SIG-M5 treated with dmso at 0.1 percent for 504 hours (cell line): ENCODE measurements at regions not wholly inside any gene's neighbourhood (a gene's known extent, or its start where the extent isn't known, plus 50 kb on each side); places are given as distances from the start of the nearest gene placed in this dataset.

ENCODE experiments used
- DNase-seq: peaks from one replicate; lab custom pipeline; 2025; ENCODE audit not compliant: unreplicated experiment; lab: John Stamatoyannopoulos, UW

DNA sequence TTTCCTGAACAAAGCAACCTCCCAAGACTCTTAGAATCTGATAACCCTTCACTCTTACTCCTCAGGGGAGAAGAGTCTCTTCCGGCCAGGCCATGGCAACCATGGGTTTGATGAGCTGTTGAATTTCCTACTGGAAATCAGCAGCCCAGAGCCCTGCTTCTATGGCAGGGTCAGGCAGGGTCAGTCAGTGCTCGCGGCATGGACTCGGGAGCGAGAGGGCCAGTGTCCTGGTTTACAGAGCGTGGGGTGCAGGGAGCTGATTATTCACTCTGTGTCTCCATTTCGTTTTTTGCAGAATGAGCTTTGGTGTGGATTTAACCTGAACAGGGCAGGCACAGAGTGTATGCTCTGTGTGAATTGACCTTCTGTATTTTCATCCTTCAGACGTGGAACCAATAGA is 340.6 kb upstream of the SFSWAP start:
- no peak for DNase-seq

DNA sequence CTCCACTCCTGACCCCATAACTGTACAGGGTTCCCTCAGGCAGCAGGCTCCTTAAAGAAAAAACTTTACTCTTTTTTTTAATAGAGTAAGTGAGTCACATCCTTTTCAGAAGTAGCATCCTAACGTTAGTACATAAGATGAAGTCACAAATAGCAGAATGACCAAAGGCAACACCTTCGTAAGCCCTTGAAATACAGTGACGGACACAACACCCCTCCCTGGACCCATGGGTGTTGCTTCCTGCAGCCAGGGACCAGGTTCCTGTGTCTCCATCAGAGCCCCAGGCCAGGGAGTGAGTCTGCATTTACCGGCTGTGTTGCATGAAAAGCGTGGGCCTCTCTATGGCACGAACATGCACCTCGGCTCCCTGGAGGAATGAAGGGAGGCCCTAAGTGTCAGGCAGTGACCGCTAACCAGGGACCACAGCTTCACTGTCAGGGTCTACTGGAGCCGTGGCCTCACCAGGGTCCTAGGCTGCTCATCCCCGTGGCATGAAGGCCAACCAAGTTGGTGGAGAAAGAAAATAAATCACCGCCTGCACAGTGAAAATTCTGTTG is 340.0 kb upstream of the SFSWAP start:
- no peak for DNase-seq

DNA sequence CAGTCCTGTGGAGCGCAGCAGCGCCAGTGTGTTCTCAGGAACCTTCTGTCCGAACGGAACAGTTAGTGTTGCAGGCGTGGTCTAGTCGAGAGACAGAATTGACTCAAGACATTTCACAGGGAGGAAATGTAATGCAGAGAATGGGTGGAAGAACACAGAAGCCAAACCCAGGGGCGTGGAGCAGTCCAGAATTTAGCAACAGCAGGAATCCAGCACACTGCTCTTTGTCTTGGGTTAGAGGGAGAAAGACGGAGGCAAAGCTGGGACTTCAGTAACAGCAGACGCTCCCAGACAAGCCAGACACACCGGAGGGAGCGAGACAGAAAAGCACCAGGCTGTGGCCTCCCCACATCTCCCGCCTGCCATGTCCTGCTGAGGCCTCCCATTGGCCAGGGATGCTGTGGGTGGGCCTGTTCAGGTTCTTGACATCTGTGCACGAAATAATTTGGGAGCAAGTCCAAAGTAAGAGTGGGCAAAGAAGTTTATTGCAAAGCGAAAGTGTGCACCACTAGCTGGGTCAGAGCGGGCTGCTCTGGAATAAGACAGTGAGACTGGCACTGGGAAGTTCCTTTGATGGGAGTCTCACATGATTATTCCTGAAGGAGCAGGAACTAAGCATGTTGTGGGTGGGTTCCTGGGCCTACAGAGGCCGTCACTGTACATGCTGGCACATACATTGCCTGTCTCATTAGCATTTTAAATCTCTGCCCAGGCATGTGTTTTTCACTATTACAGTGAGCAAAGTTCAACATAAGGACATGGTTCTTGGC is 339.3 kb upstream of the SFSWAP start:
- no peak for DNase-seq

DNA sequence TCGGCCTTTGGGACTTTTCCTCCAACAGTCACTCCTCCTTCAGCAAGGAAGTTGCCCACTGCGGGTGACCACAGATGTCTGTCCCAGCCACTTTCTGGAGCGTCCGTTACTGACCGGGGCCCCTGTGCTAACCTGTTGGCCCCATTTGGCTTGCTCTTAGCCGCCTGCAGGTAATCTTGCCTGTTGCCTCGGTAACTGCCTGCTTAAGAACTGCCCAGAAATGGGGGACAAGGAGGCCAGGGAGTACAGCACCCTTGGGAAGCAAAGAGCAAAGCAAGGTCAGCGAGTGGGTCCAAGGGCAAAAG is 338.8 kb upstream of the SFSWAP start:
- DNase-seq, result no peak

DNA sequence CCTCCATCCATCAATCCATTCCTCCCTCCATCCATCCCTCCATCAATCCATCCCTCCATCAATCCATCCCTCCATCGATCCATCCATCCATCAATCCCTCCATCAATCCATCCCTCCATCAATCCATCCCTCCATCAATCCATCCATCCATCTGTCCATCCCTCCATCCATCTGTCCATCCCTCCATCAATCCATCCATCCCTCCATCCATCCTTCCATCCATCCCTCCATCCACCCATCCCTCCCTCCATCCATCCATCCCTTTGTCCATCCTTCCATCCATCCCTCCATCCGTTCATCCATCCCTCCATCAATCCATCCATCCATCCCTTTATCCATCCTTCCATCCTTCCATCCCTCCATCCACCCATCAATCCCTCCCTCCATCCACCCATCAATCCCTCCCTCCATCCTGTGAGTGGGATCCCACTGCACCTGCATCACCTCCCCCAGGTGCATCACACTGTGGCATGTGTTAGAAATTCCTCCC is 338.1 kb upstream of the SFSWAP start:
- no peak for DNase-seq

DNA sequence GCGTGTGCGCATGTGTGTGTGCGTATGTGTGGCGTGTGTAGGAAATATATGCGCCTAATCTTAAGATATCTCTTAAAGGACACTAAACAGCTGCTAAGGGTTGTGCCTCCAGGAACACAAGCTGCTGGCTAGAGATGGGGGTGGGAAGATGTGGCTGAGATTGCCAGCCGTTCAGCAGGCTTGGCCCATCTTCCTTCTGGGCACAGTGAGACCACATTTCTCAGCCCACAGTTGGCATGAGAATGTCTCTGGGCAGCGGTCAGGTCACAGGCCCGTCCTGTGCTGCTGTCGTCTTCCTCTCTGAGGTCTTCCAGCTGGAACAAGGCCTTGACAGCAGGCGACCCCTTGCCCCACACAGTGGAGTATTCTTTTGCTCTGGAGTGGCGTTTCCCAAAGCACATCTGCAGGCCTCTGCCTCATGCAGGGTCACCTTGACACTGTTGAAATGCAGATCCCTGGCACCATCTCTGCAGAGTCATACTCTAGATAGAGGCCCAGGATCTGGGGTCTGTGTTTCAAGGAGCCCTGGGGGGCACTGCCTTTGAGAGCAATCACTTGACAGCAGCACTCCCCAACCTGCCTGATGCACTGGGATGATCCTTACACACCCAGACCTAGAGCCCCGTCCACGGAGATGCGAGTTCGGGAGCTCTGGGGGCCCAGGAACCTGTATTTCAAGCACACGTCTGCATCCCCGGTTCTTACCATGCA is 335.5 kb upstream of the SFSWAP start:
- no peak for DNase-seq

DNA sequence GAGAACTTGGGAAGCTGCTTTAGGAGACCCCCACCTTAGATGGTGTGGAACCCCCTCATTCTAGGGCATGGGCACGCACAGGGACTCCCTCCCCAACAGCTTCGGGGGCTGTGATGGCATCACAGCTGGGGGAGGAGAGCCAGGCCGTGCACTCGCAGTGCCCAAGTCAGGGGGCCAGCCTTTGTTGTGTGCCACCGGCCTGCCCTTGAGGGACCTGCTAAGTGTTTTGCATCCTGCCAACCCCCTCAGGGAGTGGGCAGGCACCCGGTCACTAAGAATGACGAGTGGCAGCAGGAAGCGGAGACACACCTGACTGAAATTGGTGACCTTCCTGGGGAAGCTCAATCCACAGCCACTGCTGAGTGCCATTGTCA is 334.9 kb upstream of the SFSWAP start:
- DNase-seq, result no peak

DNA sequence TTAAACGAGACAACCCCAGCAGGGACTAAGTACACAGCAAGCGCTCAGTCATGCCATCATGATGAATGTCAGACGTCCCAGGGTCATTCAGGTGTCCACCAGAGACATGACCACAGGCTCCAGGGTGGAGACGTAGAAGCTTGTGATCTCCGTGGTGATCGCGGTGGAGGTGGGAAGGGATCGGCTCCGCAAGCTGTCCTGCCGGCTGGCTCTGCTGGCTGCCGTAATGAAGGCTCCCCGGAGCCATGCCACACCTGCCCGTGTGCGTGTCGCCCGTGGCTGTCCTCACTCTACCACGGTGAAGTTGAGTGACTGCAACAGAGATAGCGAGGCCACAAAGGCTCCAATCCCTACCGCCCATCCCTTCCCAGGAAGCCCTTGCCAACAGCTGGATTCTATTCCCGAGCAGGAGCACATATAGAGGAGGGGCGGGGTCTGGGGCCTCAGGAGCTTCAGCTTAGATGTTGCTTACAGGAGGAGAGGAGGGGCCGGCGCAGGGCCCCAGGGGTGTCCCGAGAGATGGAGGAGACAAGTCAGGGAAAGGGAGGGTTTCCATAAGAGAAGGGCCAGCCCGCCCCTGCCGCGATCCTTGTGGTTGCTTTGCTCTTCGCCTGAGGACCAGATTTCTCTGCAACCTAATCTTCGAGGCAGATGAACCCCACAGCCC is 332.6 kb upstream of the SFSWAP start:
- DNase-seq, result no peak

DNA sequence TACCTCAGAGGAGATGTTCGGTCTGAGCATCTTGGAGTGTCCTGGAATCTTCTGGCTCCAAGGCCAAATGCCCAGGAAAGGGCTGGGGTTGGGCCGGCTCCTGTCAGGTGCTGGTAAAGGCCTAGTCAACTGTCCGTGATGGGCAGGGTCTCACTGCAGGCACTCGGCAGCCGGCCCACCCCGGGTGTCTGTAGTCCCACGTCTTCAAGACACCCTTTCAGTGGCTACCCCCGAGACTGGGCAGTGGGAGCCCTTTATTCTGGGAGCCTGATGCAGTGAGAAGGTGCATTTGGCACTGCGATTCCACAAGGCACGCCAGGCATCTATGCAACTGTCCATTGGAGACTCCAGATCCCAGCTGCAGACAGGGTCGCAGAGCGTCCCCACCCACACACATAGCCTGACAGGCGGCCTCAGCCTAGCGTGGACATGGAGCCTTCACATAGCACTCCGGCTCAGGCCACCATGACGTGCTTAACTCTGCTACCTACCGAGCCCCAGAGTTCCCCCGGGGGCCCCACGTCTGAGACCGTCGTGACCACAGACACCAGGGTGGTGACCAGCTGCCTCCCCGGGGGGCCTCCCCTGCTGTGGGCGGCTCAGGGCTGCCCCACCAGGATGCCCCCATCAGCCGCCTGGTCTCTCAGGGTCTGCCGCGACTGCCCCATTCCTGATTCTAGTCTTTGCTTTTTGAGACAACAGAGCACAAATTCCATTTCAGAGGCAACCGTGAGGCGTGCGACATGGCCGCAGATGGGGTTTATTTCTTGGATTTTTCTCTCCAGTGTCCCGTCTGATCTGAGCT is 331.8 kb upstream of the SFSWAP start:
- no peak for DNase-seq

DNA sequence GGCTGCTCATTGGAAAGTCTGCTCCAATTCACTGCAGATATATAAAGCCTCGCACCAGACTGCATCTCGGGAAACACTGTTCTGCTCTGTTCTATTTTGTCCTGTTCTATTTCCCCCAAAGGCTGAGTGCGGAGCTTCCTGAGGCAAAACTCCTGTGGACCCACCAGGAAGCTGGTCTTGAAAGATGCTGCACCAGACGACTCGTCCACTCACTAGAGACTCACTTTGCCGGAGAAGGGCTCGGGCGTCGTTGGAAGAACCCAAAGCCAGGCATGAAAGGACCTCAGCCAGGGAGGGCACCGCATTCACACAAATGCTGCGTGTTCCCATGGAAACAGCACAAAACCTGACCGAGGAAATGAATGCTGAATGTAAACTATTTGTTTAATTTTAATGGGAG is 331.2 kb upstream of the SFSWAP start:
- DNase-seq, result no peak

DNA sequence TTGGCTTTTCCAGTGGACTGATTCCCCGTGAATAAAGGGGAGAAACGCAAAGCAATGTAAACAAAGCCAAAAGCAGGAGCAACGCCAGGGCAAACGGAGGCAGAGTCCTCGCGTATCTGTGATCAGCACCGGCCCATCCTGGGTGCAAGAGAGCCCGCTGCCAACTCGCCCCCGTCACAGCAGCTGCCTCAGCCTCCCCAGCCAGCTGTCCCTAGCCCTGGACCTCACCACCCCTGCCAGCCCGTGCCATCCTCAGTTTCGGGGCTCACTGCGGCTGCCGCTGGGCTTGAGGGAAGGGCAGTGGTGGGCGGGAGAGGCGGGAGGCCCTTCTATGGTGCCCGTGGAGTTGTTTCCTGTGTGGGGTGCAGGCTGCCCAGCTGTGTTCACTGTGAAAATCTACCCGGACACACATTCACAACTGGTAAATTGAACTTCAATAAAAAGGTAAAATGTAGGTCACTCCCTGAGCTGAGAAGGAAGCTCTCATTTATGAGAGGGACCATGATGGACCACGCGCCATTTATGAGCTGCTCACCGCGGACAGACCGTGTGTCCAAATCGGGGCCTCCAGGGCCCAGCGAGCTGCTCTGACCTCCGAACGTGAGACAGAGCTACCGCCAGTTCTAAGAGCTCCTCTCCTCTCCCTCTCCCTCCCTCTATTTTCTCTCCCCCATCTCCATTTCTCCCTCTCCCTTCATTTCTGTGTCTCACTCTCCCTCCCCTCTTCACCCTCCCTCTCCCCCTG is 330.5 kb upstream of the SFSWAP start:
- no peak for DNase-seq

DNA sequence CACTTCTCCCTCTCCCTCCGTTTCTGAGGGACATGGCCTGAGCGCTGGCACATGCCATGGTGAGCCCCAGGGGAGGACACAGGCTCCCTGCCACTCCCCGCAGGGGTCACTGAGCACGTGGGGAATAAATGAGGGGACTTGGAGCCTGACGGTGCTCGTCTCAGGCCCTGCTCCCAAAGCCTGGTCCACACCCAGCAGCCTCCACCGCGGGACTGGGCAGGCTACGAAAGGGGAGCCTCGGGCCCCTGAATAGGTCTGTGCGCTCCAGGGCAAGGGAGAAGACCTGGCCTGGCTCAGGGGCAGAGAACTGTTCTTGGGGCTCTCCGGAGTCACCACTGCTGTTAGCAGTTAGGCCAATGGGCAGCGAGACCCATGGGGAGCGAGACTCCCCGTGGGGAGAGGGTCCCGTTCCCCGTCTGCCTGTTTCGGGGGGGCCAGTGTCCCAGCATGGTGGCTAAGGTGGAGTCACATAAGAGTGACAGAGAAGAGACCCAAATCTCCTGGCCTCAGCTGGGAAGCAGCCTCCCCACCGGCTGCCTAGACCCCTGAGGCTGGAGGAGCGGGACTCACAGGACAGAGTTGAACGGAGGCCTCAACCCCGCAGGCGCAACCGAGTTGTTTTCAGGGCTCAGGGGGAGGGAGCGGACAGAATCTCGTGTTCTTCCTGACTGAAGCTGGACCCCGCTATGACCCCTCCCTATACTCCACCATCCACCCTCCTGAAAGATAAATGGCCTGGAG is 329.8 kb upstream of the SFSWAP start:
- no peak for DNase-seq

DNA sequence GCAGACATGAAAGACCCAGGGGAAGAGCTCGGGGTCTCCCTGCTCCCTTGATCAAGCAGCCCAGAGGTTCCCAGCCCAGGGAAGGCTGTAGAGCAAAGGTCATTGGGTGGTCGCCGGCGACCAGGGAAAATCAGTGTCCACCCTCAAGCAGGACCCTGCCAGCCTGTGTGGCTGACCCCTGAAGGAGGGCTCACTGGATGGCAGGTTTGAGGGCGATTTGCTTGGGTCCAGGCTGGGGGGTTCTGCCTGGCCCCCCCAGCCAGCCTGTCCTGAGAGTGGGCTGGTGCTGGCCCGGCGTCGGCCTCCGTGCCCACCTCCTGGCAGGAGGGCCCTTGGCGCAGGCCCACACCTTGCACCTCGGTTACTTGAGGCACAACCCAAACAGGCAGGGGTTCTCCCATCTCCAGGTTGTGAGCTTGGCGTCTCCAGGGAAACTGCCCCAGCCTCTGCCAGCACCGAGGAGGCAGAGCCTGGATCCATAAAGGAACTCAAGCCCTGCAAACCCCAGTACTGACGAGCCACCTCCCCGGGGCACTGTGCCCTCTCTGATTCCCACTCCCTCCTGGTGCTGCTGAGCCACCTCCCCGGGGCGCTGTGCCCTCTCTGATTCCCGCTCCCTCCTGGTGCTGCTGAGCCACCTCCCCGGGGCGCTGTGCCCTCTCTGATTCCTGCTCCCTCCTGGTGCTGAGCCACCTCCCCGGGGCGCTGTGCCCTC is 329.0 kb upstream of the SFSWAP start:
- no peak for DNase-seq

DNA sequence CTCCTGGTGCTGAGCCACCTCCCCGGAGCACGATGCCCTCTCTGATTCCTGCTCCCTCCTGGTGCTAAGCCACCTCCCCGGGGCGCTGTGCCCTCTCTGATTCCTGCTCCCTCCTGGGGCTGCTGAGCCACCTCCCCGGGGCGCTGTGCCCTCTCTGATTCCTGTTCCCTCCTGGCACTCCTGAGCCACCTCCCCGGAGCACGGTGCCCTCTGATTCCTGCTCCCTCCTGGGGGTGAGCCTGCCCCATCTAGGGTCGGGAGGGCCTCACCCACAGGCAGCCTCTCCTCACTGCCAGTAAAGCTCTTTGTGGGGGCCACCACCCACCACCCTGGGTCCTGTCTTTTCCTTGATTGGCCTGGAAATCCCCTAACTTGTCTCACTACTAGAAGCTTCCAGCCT is 327.6 kb upstream of the SFSWAP start:
- no peak for DNase-seq

DNA sequence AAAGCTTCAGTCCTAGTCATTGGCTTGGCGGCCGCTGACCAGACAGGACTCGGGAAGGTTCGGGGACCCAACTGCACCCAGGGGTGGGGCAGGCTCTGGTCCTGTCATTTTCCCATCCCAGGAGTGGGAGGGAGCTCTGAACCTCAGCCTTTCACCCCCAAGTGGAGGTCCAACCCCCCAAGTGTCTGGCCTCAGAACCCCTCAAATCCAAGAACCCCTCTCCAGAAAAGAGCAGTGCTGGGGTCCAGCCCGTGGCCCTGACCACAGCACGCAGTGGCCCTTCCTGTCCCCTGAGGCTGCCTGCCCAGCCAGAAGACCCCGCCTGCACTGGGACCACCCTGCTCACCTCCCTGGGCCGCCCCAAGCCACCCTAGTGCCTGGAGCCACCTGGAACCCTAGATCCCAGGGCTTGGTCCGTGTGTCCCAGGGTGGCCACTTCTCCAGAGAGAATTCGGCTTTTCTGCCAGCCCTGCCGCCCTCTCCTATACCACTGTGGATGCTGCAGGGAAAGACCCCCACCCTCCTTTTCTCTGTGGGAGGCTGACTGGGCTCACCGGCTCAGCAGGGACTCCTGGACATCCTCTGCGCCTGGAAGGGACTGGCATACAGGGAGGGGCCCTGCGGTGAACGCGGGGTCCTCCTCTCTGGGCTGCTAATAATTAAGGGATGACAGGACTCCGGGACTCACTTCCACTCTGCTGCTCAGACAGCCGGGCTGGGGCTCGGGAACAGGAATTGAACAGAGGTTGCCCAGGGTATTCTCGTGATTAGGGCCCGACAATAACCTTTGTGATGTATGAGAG is 326.9 kb upstream of the SFSWAP start:
- no peak for DNase-seq

DNA sequence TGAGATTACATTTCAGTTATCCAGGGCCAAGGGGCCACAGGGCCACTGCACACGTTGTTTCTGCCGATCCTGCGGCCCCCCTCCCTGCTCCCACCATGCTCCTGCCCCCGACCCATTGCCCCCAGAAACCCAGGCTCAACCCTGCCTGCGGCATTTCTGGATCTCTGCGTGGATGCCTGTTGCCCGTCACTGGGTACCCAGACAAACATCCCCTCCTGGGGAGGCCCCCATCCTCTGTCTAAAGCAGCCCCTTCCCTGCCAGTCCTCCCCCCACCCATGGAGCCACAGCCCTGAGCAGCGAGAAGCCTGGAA is 326.4 kb upstream of the SFSWAP start:
- DNase-seq, result no peak

DNA sequence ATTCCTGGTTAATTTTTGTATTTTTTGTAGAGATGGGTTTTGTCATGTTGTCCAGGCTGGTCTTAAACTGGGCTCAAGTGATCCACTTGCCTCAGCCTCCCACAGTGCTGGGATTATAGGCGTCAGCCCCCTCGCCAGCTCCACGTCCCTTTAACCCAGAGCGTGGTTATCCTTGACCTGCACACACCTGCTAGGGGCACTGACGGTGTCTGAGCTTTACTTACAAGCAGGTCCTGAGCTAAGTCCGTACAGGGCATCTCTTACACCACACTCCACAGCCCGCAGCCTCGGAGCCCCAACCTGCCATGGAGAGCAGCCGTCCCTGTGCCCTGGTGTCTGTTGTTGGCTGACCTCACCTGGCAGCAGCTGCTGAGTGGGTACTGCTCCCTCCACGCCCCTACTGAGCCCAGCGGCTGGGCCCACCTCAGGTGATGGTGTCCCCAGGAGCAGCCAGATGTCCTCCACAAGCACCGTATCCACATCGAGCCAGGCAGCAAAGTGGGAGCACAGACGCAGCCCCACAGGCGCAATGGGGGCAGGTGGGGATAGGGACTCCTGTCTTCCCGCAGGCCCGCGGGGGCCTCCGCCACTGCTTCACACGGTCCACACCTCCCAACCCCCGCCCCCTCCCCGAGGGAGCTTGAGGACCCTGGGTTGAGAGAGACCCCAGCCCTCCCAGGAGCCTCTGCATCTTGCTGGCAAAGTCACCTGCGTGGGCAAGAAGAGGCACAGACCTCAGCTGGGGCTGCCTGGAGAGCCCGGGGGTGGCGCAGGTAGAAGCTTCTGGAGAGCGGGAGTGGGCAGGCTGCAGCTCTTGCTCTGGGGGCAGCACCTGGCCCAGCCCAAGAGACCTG is 325.4 kb upstream of the SFSWAP start:
- no peak for DNase-seq

DNA sequence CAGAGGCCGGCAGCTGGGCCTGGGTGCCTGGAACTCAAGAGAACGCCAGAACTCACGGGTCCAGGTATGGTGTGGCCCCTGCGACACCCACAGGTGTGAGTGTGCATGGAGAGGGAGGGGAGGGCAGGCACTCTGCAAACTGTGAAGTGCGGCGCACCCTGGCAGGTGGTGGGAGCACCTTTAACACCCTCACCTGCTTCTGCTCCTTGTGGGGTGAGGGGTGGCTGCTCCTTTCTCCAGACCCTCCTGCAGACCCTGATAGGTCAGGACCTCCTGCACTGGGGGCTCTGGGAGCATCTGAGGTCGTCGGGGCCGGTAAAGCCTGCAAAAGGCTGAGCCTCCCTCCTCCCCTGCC is 324.7 kb upstream of the SFSWAP start:
- DNase-seq, result no peak
